ENCODE measurements at regions not wholly inside any gene's neighbourhood (a gene's known extent, or its start where the extent isn't known, plus 50 kb on each side); places are given as distances from the start of the nearest gene placed in this dataset.

DNA sequence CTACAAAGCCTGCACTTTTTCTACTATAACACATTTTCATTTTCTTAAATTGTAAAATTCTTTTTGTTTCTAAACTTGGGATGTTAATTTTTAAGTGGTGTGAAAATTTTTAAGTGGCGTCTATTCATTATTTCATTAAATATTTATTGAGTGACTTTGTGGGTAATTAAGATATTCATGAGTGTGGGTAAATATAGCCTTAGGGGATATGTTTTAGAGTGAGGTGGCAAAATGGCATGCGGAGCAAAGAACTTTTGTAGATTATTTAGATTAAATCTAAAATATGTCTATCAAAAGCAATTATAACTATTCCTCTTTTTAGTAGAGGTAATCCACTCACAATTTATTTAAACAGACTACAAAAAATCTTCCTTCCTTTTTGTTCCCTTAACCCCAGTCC is 188.4 kb downstream of the PCSK1 start:
- TF ChIP-seq, protein P1, sequence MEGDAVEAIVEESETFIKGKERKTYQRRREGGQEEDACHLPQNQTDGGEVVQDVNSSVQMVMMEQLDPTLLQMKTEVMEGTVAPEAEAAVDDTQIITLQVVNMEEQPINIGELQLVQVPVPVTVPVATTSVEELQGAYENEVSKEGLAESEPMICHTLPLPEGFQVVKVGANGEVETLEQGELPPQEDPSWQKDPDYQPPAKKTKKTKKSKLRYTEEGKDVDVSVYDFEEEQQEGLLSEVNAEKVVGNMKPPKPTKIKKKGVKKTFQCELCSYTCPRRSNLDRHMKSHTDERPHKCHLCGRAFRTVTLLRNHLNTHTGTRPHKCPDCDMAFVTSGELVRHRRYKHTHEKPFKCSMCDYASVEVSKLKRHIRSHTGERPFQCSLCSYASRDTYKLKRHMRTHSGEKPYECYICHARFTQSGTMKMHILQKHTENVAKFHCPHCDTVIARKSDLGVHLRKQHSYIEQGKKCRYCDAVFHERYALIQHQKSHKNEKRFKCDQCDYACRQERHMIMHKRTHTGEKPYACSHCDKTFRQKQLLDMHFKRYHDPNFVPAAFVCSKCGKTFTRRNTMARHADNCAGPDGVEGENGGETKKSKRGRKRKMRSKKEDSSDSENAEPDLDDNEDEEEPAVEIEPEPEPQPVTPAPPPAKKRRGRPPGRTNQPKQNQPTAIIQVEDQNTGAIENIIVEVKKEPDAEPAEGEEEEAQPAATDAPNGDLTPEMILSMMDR (IDR thresholded peaks at IDR 0.05; ENCODE audit: low read length): no peak
- TF ChIP-seq EZH2 (IDR thresholded peaks at IDR 0.05; ENCODE audit: borderline replicate concordance, low read length): no peak
- no peaks in the 10 kb centered on the region for H3K9me2 ChIP-seq (ENCODE audit: low read depth, low read length)
- no peaks in the 10 kb centered on the region for H3F3A ChIP-seq (ENCODE audit: insufficient read depth, low read length)
- no peaks in the 10 kb centered on the region for H3K36me3 ChIP-seq (ENCODE audit: insufficient read depth, low read length)
- H2AFZ ChIP-seq (ENCODE audit: low read length): no peak overlapping the region
- no peaks in the 10 kb centered on the region for H4K20me1 ChIP-seq (ENCODE audit: insufficient read depth, low read length)
- H3K4me3 ChIP-seq (ENCODE audit: low read depth, low read length, poor library complexity, severe bottlenecking): no peak overlapping the region
- no peaks in the 10 kb centered on the region for H3K9me3 ChIP-seq (ENCODE audit: low read length)
- H3K27ac ChIP-seq (ENCODE audit: low read depth, low read length, poor library complexity, severe bottlenecking): no peak overlapping the region
- H3K27me3 ChIP-seq (ENCODE audit: insufficient read depth, low read length): no peaks in the 10 kb centered on the region
- H3K9ac ChIP-seq (ENCODE audit: low read length): no peak overlapping the region
- no peaks in the 10 kb centered on the region for H3K4me1 ChIP-seq (ENCODE audit: insufficient read depth, low read length, severe bottlenecking)
- no peak overlapping the region for H3K4me2 ChIP-seq (ENCODE audit: low read length)
- no peaks in the 10 kb centered on the region for H3K79me2 ChIP-seq (ENCODE audit: insufficient read depth, low read length)

DNA sequence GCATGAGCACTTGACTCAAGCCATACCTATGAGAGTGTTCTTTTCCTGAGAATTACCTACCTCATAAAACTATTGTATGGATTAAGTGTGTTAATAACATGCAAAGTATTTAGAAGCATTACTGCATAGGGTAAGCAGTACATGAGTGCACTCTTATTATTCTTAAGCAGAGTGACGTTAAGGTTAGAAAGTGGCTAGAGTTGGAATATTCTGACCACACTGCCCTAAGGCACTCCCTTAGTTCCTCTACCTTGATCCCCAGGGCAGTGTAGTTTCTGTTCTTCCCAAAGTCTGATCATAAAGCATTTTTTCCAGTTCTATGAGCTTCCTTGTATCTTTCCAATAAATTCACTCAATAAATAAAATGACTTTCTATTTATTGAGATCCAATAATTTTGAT is 189.2 kb downstream of the PCSK1 start:
- H3K9me3 ChIP-seq (ENCODE audit: low read length): no peaks in the 10 kb centered on the region
- no peaks in the 10 kb centered on the region for H4K20me1 ChIP-seq (ENCODE audit: insufficient read depth, low read length)
- H3K9me2 ChIP-seq (ENCODE audit: low read depth, low read length): no peaks in the 10 kb centered on the region
- no peak overlapping the region for H2AFZ ChIP-seq (ENCODE audit: low read length)
- H3K27me3 ChIP-seq (ENCODE audit: insufficient read depth, low read length): no peaks in the 10 kb centered on the region
- H3K4me3 ChIP-seq (ENCODE audit: low read depth, low read length, poor library complexity, severe bottlenecking): no peak overlapping the region
- no peaks in the 10 kb centered on the region for H3F3A ChIP-seq (ENCODE audit: insufficient read depth, low read length)
- H3K79me2 ChIP-seq (ENCODE audit: insufficient read depth, low read length): no peaks in the 10 kb centered on the region
- no peak overlapping the region for H3K9ac ChIP-seq (ENCODE audit: low read length)
- H3K36me3 ChIP-seq (ENCODE audit: insufficient read depth, low read length): no peaks in the 10 kb centered on the region
- no peaks in the 10 kb centered on the region for H3K4me1 ChIP-seq (ENCODE audit: insufficient read depth, low read length, severe bottlenecking)
- H3K4me2 ChIP-seq (ENCODE audit: low read length): no peak overlapping the region
- no peak overlapping the region for H3K27ac ChIP-seq (ENCODE audit: low read depth, low read length, poor library complexity, severe bottlenecking)
- TF ChIP-seq, protein P1 (IDR thresholded peaks at IDR 0.05; ENCODE audit: low read length): no peak
- no peak for TF ChIP-seq EZH2 (IDR thresholded peaks at IDR 0.05; ENCODE audit: borderline replicate concordance, low read length)

DNA sequence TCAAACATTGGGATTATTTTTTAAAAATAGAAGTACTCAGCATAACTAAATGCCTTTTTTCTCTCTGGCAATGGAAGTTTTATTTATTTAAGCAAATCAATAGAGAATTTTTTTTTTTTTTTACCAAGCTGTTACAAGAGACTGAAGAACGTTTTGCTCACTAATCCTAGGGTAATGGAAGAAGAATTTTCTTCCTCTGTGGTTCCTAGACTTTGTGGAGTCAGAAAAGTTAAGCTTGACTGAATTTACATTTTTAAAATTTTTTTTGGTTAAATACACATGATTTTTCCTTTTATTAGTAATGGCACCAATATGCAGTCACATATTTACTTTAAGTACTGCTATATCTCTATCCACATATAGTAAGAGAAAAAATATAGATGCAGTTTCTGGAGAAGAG is 189.8 kb downstream of the PCSK1 start:
- H4K20me1 ChIP-seq (ENCODE audit: insufficient read depth, low read length): no peaks in the 10 kb centered on the region
- no peaks in the 10 kb centered on the region for H3F3A ChIP-seq (ENCODE audit: insufficient read depth, low read length)
- no peaks in the 10 kb centered on the region for H3K4me1 ChIP-seq (ENCODE audit: insufficient read depth, low read length, severe bottlenecking)
- TF ChIP-seq, protein P1 (IDR thresholded peaks at IDR 0.05; ENCODE audit: low read length): no peak
- no peak for TF ChIP-seq EZH2 (IDR thresholded peaks at IDR 0.05; ENCODE audit: borderline replicate concordance, low read length)
- no peak overlapping the region for H3K27ac ChIP-seq (ENCODE audit: low read depth, low read length, poor library complexity, severe bottlenecking)
- no peaks in the 10 kb centered on the region for H3K27me3 ChIP-seq (ENCODE audit: insufficient read depth, low read length)
- H3K79me2 ChIP-seq (ENCODE audit: insufficient read depth, low read length): no peaks in the 10 kb centered on the region
- no peaks in the 10 kb centered on the region for H3K9me3 ChIP-seq (ENCODE audit: low read length)
- H3K36me3 ChIP-seq (ENCODE audit: insufficient read depth, low read length): no peaks in the 10 kb centered on the region
- no peak overlapping the region for H2AFZ ChIP-seq (ENCODE audit: low read length)
- no peak overlapping the region for H3K4me2 ChIP-seq (ENCODE audit: low read length)
- H3K9me2 ChIP-seq (ENCODE audit: low read depth, low read length): no peaks in the 10 kb centered on the region
- H3K9ac ChIP-seq (ENCODE audit: low read length): no peak overlapping the region
- H3K4me3 ChIP-seq (ENCODE audit: low read depth, low read length, poor library complexity, severe bottlenecking): no peak overlapping the region
